ENCODE measurements at regions not wholly inside any gene's neighbourhood (a gene's known extent, or its start where the extent isn't known, plus 50 kb on each side); places are given as distances from the start of the nearest gene placed in this dataset.
"Not testable (repeated sequence)": the region's sequence is repeated elsewhere in the genome, so short reads cannot be mapped to it uniquely, and the experiment has no call there.

DNA sequence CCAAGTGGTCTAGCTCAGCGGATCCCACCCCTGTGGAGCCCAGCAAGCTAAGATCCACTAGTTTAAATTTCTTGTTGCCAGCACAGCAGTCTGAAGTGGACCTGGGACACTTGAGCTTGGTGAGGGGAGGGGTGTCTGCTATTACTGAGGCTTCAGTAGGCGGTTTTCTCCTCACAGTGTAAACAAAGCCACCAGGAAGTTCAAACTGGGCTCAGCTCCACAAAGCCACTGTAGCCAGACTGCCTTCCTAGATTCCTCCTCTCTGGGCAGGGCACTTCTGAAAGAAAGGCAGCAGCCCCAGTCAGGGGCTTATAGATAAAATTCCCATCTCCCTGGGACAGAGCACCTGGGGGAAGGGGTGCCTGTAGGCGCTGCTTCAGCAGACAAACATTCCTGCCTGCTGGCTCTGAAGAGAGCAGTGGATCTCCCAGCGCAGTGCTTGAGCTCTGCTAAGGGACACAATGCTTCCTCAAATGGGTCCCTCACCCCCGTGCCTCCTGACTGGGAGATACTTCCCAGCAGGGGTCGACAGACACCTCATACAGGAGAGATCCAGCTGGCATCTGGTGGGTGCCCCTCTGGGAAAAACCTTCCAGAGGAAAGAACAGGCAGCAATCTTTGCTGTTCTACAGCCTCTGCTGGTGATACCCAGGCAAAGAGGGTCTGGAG, 148.6 kb upstream of the PDE4D start:
- TF ChIP-seq CTCF, POLR2A (IDR thresholded peaks at IDR 0.05): not testable (repeated sequence)
